GM21737 (cell line): ENCODE measurements at regions not wholly inside any gene's neighbourhood (a gene's known extent, or its start where the extent isn't known, plus 50 kb on each side); places are given as distances from the start of the nearest gene placed in this dataset.
"Not testable (repeated sequence)": the region's sequence is repeated elsewhere in the genome, so short reads cannot be mapped to it uniquely, and the experiment has no call there.

Source experiments
- ATAC-seq: cut with Tn5 transposase; IDR thresholded peaks from one replicate; pipeline ENCODE4 v1.9.1; 2021; ENCODE audit warnings: mild to moderate bottlenecking, moderate library complexity; ENCODE audit not compliant: unreplicated experiment

DNA sequence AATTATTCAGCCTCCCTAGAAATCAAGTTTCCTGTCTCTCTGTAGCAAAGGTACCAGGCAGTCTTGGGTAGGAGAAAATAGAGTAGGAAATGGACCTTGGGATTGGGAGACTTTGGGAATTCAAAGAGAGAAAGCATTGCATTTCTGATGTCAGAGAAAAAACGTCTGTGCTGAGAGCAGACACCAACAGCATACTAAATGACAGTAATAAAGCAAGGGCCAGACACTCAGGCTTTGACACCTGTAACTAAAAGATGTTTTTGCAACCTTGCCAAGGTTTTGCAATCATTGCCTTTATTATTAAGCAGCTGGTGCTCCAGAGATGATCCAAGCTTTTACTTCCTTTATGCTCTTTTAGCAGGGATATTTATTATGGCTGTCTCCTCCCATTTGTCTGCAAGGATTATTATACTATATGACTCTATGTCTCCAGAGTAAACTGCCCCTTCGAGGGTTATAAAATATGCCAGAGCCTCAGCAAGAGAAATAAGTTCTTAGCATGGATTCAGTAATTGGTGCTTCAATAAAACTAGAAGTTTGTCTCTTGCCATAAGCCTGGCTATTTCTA lies 85.2 kb upstream of the GRAMD1B start:
- ATAC-seq: no peak

GRCh38 chr11:123344188-123344587 lies 85.9 kb upstream of the GRAMD1B start:
- ATAC-seq: not testable (repeated sequence)

- no peak for ATAC-seq
These were observed 90.9 kb upstream of the GRAMD1B start for GRCh38 chr11:123338997-123339752.

DNA sequence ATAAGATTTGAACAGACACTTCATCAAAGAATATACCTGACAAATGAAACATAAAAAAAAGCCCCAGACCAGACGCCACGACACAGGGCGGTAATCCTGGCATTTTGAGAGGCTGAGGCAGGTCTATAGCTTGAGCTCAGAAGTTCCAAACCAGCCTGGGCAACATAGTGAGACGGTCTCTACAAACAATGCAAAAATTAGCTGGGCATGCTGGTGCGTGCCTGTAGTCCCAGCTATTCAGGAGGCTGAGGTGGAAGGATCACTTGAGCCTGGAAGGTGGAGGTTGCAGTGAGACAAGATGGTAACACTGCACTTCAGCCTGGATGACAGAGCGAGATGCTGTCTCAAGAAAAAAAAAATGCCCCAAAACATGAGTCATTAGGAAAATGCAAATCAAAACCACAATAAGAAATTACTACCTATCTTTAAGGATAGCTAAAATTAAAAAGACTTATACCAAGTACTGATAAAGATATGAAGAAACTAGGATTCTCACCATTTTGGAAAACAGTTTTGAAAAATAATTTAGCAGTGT lies 91.7 kb upstream of the GRAMD1B start:
- no peak for ATAC-seq

DNA sequence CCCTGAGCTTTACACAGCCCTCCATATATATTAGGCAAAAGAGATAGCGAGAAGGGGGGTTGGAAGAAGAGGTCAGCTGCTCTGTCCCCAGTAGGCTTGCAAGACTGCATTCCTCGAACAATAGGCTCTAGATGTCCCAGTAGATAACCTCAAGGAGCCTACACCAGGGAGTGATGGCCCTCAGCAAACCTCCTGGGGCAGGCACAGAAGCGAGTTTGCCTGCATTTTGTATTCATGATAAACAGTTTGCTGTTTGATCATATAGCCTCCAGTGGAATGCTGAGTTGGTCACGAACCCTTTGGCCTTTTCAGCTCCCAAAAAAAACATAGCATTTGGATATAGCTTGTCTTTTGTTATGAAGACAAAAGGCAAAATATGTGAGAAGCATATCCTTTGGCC lies 95.1 kb upstream of the GRAMD1B start:
- no peak for ATAC-seq

GRCh38 chr11:123332577-123332976 lies 97.5 kb upstream of the GRAMD1B start:
- ATAC-seq: not testable (repeated sequence)

DNA sequence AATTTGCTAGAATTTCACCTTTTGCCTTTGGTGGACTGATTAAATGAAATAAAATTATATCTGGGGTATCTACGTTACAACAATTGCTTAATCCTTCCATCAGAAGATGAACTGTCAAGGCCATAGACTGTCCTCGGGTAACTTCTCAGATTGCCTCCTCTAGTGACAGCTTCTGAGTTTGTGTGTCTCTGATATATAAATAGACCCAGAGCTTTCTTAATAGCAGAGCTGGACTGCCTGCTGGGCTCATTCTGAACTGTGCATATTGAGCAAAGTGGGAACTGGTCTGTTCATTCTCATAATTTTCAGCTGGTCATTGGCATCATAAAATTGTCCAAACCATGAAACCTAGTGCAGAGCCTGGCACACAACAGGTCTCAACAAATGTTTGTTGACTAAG lies 99.1 kb upstream of the GRAMD1B start:
- ATAC-seq: no peak

GRCh38 chr11:123330471-123330870 lies 99.6 kb upstream of the GRAMD1B start:
- no peak for ATAC-seq

GRCh38 chr11:123330071-123330470 lies 100.0 kb upstream of the GRAMD1B start:
- ATAC-seq: no peak

DNA sequence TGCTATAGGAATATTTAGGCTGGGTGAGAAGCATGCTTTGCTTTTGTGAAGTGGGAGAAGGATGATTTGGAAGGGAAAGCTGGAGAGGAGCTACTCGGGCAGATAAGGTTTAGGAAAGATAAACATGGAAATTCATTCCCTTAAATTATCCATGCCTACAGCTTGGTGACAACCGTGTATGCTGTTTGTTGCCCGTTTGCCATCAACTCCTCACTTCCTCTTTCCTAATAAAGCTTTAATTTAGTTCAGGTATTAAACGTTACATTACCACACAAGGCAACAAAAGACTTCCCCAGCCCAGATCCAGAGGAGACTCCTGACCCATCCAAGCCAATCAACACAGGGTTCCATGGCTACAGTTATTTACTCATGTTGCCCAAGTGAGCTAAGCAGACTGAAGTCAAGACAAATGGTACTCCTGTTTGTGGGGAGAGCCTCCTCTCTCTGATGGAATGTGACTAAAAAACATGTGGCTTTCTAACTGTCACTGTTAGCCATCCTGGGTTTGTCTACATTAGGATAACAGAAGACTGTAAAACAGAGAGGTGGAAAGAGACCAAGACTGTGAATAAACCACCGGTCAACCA lies 101.7 kb upstream of the GRAMD1B start:
- ATAC-seq: no peak

GRCh38 chr11:123325533-123325932 lies 104.5 kb upstream of the GRAMD1B start:
- ATAC-seq: no peak

DNA sequence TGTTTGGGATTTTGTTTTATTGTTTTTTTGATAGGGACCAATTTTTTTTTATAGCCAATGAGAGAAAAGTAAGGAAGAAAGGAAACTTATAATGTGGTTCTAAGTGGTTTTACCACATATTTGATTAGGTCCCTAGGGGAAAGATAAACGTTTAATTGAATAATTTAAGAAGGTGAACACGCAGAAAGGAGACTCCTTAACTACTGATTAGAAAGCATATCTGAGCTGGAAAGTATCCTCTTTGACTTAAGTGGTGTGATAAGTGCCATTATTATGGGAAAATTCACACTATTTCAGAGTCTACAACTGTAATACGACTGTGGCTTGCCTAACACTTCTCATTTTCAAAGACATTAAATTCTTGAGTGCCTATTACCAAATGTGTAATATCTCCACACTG lies 106.5 kb upstream of the GRAMD1B start:
- no peak for ATAC-seq

DNA sequence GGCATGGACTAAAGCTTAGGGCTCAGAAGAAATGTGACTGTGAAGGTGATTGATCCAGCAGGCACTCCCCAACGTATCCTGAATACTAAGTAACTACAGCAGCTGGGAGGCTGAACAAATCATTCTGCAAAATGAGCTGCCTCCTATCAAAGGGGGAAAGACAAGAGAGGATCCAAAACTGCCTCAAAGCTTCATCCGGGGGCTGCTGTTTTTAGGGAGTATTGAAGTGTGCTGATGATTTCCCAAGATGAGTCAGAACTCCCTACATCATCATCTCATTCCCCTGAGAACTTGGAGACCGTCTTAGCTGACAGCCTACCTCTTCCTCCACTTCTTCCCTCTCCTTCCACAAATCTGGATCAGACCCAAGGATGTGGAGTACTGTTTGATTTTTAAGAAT lies 108.4 kb upstream of the GRAMD1B start:
- no peak for ATAC-seq

DNA sequence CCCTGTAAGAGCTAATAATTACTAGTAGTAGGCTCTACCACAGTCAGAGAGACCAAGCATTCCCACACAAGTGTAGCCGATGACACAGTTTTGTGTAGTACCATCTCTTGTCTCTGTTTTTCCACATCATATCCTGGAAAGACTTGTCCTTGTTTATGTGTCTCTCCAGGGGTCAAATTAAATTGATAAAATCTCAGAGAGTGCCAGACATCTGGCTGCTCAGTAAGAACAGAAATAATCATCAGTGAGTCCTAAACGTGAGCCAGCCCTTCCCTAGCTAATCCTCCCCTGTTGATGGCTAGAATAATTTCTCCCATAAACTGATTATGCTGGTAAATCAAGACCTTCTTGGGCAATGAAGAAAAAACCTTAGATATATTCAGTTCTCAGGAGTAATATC lies 111.4 kb upstream of the GRAMD1B start:
- ATAC-seq: no peak

DNA sequence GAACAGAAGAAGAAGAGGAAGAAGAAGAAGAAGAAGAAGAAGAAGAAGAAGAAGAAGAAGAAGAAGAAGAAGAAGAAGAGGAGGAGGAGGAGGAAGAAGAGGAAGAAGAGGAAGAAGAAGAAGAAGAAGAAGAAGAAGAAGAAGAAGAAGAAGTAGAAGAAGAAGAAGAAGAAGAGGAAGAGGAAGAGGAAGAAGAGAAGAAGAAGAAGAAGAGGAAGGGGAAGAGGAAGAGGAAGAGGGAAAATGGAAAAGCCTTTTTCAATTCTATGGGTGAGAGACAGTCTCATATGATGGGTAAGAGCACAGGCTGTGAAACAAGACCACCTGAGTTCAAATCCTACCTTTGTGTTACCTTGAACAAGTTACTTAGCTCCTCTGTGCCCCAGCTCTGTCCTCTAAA lies 111.9 kb upstream of the GRAMD1B start:
- ATAC-seq: not testable (repeated sequence)

DNA sequence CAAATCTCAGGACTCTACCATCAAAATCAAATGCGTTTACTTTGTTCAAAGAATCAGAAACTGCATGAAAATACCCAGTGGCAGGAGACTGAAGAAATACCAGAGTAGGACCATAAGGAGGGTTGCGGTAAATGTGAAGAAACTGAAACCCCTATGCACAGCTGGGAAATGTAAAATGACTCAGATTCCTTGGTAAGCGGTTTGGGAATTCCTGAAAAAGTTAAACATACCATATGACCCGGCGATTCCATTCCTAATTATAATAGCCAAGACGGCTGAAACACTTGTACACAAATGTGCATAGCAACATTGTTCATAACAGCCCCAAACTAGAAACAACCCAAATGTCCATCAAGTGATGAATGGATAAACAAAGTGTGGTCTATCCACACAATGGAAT lies 114.1 kb upstream of the GRAMD1B start:
- ATAC-seq: no peak

DNA sequence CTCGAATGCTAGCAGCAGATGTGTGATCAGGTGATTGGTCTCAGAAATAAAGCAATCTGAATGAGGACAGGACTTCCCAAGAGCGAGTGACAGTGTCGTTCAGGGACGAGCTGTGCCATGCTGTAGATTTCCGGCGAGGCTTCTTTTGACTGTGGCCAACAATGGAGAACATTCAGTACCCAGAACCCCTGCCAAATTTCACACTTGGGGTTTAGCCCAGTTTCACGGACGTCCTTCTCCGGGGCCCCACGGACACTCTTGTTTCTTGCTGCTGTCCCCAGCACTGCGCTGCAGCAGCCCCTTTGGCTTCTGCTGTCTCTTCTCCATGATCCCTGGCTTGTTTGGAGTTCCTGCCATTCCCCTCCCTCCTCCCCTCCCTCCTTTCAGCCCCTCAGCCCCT lies 115.1 kb upstream of the GRAMD1B start:
- no peak for ATAC-seq

GRCh38 chr11:123313262-123313661 lies 116.8 kb upstream of the GRAMD1B start:
- no peak for ATAC-seq

- ATAC-seq: no peak
These were observed 113.0 kb upstream of the CLMP start for GRCh38 chr11:123308077-123308476.

- ATAC-seq: no peak
These were observed 112.2 kb upstream of the CLMP start for GRCh38 chr11:123307276-123307675.

DNA sequence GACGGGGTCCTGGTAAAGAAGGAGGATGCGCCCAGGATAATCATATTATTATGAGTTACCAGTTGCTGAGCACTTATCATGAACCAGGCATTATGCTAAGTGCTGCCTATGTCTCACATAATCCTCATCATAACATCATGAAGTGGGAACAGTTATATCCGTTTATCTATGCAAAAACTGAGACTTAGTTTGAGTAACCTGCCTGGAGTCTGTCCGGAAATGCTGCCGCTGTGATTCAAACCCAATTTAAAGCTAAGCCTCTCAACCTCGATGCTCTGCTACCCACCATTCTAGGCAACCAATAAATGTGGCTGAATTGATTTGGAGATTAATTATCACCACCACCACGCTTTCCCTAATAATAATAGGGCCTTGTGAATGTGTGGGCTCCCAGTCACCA lies 111.5 kb upstream of the CLMP start:
- ATAC-seq: no peak
